Kidney (tissue), 13 donors: ENCODE measurements at regions not wholly inside any gene's neighbourhood (a gene's known extent, or its start where the extent isn't known, plus 50 kb on each side); places are given as distances from the start of the nearest gene placed in this dataset.

Experiments used
- DNase-seq, 5 donors: peaks; one replicate each; pipeline ENCODE4 v3.0.0-alpha.2; 2013 to 2020
- FAIRE-seq: peaks from 2 replicates; lab custom pipeline; 2012; peaks lifted over from hg19 to GRCh38; lab: Jason Lieb, UNC
- H3K27ac ChIP-seq, 2 donors: one replicate each; pipeline ENCODE4 v1.7.0; 2013; ENCODE audit warnings: low read depth in 2 of 2, low read length in 2 of 2, inconsistent platforms in 1 of 2
- H3K27me3 ChIP-seq: one replicate; pipeline ENCODE4 v1.7.1; 2013; ENCODE audit warnings: low read length, inconsistent platforms; ENCODE audit not compliant: control insufficient read depth, insufficient read depth
- H3K36me3 ChIP-seq, 3 donors: one replicate each; pipeline versions ENCODE4 v1.7.0 to v1.7.1; 2013; ENCODE audit warnings: low read length in 3 of 3, control low read depth in 1 of 3, inconsistent platforms in 1 of 3; ENCODE audit not compliant: insufficient read depth in 3 of 3, control insufficient read depth in 2 of 3
- H3K4me1 ChIP-seq, 3 donors: one replicate each; pipeline versions ENCODE4 v1.7.0 to v1.7.1; 2013; ENCODE audit warnings: low read length in 3 of 3, inconsistent platforms in 1 of 3, low read depth in 1 of 3; ENCODE audit not compliant: control insufficient read depth in 2 of 3, insufficient read depth in 2 of 3
- H3K4me3 ChIP-seq, 3 donors: one replicate each; pipeline versions ENCODE4 v1.7.0 to v1.8.1; 2013; ENCODE audit warnings: low read length in 3 of 3, control low read depth in 1 of 3, inconsistent platforms in 1 of 3
- H3K9ac ChIP-seq, 3 donors: one replicate each; pipeline versions ENCODE4 v1.7.0 to v1.7.1; 2013; ENCODE audit warnings: low read length in 3 of 3, control low read depth in 1 of 3, inconsistent platforms in 1 of 3
- H3K9me3 ChIP-seq, 3 donors: one replicate each; pipeline versions ENCODE4 v1.7.0 to v1.7.1; 2013; ENCODE audit warnings: low read length in 3 of 3, control low read depth in 1 of 3, inconsistent platforms in 1 of 3; ENCODE audit not compliant: control insufficient read depth in 2 of 3, insufficient read depth in 1 of 3
- intact Hi-C: fragments of 100-400 bp; cut with DNase I; formaldehyde crosslinking; loops from one replicate; pipeline ENCODE4 v1.11.1; 2022
- TF ChIP-seq, protein P1 (sequence below): IDR thresholded peaks from 3 replicates; pipeline ENCODE4 v1.5.1; 2012; ENCODE audit warnings: mild to moderate bottlenecking, moderate library complexity, borderline replicate concordance; ENCODE audit not compliant: insufficient read depth; ENCODE audit errors: extremely low read depth
- donor health status: control.
- donor health status: control.
- donor health status: control.
- donor health status: control.
- donor health status: control.
- donor health status: DM: yes; HTN: yes; CAD: no.
- donor health status: Normal renal cell carcinoma (clear cell type).

DNA sequence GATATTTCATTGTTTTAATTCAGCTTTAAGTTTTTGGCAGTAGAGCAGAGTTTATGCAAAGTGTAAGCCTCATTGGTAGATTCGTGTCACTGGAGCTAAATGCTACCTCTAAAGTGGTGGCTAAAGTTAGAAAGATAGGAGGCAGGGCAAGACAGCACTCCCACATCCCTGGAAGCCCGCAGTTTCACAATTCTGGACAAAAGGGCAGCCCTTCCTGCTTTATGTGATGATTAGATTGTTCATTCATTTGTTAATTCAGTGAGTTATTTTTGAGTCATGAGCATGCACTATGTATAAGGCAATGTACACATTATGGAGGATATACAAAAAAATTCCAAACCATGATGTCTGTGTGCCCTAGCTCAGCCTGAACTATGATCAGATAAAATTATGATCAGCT lies 52.1 kb upstream of the EIF3M start:
- H3K9ac ChIP-seq = no peak overlapping the region
- H3K36me3 ChIP-seq = no peaks in the 10 kb centered on the region
- FAIRE-seq = no peak
- H3K9me3 ChIP-seq = no peaks in the 10 kb centered on the region
- no peaks in the 10 kb centered on the region for H3K27me3 ChIP-seq
- DNase-seq = no peak
- no peak overlapping the region for H3K27ac ChIP-seq
- no peak overlapping the region for H3K4me3 ChIP-seq
- intact Hi-C loops = no loop called here
- H3K4me1 ChIP-seq = peaks cover 0 to 3% (median 0%) of the 10 kb centered on the region in 3 donors
- TF ChIP-seq, protein P1, sequence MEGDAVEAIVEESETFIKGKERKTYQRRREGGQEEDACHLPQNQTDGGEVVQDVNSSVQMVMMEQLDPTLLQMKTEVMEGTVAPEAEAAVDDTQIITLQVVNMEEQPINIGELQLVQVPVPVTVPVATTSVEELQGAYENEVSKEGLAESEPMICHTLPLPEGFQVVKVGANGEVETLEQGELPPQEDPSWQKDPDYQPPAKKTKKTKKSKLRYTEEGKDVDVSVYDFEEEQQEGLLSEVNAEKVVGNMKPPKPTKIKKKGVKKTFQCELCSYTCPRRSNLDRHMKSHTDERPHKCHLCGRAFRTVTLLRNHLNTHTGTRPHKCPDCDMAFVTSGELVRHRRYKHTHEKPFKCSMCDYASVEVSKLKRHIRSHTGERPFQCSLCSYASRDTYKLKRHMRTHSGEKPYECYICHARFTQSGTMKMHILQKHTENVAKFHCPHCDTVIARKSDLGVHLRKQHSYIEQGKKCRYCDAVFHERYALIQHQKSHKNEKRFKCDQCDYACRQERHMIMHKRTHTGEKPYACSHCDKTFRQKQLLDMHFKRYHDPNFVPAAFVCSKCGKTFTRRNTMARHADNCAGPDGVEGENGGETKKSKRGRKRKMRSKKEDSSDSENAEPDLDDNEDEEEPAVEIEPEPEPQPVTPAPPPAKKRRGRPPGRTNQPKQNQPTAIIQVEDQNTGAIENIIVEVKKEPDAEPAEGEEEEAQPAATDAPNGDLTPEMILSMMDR = no peak

DNA sequence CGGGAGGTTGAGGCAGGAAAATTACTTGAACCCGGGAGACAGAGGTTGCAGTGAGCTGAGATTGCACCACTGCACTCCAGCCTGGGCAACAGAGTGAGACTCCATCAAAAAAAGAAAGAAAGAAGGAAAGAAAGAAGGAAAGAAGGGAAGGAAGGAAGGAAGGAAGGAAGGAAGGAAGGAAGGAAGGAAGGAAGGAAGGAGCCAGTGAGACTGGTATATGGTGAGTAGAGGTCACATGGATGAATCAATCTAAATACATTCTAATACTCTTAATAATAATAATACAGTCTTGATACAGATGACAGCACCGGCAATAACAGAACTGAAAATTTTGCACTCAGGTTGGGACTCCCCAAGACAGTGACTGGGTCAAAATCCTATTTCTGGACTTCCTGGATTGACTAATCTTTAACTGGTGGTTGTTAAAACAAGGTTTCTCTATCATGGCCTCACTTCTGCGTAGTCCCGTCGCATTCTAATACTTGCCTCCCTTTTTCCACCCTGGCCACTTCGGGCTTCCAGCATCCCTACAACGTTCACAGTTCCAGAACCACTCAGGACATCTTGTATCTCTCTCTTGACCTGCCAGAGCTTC lies 53.5 kb upstream of the EIF3M start:
- DNase-seq (no peak), FAIRE-seq (no peak)
- Histone ChIP-seq H3K27ac (no peak overlapping the region), H3K36me3 (no peaks in the 10 kb centered on the region), H3K4me3 (no peak overlapping the region), H3K9ac (no peak overlapping the region), H3K9me3 (no peaks in the 10 kb centered on the region), H3K27me3 (no peaks in the 10 kb centered on the region), H3K4me1 (peaks cover 0 to 3% (median 0%) of the 10 kb centered on the region in 3 donors)
- intact Hi-C loops = no loop called here
- TF ChIP-seq, protein P1 = no peak

DNA sequence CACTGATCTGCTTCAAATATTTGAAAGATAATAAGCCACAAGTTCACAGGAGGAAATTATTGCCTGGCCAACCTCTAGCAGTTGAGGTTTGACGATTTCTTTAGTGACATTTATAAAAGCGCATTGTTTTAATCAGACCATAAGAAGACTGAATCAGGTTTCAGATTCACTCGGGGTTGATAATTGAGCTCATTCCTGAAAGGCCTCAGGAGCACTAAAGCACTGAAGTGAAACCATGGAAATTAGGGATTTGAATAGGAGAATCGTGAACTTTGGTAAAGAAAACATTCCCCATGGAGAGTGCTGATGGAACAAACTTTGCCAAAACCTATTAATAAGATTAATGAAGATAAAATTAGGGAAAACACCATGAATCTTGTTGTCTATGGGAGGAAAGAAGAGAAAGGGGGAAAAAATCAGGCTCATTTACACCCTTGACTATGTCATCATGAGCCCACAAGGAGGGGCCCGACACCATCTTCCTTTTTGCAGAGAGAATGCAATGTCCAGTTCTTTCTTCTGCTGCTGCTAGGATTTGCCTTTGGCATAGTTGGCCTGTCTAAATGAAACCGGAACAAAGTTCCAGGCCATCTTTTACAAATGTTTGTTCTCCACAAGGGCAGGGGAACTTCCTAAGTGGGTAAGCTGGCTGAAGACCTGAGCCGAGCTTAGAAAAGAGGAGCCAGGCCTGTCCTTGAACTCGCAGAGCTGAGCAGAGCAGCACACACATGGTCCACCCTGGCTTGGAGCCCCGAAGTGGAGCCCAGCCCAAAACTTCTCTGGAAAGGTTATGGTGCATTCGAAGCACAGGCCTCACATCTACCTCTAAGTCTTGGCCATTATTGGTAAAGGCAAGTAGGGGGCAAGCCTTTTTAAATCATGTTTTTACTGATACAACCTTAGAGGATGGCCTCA lies 56.1 kb upstream of the EIF3M start:
- H3K27ac ChIP-seq = peak overlapping the region; percentile 5 to 16
- DNase-seq (peak in 4 of 5 donors; percentile 48 to 88 (median 72)), FAIRE-seq (no peak)
- H3K4me1 ChIP-seq = peaks cover 0 to 3% (median 0%) of the 10 kb centered on the region in 3 donors
- no peaks in the 10 kb centered on the region for H3K9me3 ChIP-seq
- H3K4me3 ChIP-seq = no peak overlapping the region
- H3K9ac ChIP-seq = no peak overlapping the region
- H3K27me3 ChIP-seq = no peaks in the 10 kb centered on the region
- intact Hi-C loops = no loop called here
- H3K36me3 ChIP-seq = no peaks in the 10 kb centered on the region
- TF ChIP-seq, protein P1 = no peak
